ENCODE measurements at regions not wholly inside any gene's neighbourhood (a gene's known extent, or its start where the extent isn't known, plus 50 kb on each side); places are given as distances from the start of the nearest gene placed in this dataset.

DNA sequence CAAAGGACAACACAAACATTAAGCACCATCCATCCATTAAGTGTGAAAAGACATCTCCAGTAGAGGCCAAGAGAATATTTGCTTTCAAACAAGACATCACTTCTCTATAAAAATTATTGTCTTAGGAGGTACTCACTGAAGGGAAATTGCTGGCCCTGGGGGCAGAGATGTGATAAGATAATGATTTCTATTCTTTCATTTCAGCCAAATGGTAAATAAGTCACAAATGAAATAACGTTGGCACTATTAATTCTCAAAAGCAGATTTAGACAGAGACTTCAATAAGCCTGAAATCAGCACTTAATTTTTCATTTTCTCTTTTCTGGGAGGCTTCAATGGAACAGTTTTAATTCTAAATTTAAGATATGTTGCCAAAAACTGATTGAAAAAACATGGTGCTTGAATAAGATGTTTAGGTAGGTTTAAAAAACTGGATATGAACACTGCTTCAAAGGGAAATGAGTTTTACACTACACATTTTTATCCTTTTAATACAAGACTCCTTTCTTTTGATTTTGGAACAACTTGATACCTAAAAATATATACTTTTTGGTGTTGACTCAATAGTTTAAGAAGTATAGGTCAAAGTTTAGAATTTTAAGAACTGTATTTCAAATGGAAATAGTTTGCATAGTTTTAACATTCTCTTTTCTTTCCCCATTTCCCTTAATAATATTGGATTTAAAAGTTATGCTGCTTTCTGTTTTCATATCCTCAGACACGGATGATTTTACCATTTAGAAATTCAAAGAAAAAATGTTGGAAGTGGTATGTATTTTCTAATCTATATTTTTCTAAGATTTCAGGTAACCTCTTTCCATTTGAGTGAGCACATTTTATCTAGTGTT is 204.0 kb downstream of the AHR start:
- Histone ChIP-seq H3K36me3 (no peaks in the 10 kb centered on the region), H3K4me1 (peaks cover 0 to 75% (median 17%) of the 10 kb centered on the region in 4 donors), H3K27me3 (no peaks in the 10 kb centered on the region), H3K9me3 (no peaks in the 10 kb centered on the region), H3K27ac (peak overlapping the region in 1 of 3 donors; percentile 80), H3K4me3 (no peak overlapping the region)
- WGBS (ENCODE audit: insufficient coverage, low coverage, low lambda C conversion rate, missing lambda C conversion rate), result 56% methylated on average over 2 of the region's 2 CpGs
- DNase-seq, result no peak
- TF ChIP-seq POLR2A (IDR thresholded peaks at IDR 0.05) (no peak), CTCF (IDR thresholded peaks at IDR 0.05) (no peak)
- ATAC-seq, result no peak
- intact Hi-C loops (cut with DNase I), result no loop called here

GRCh38 chr7:17506095-17506494 is 207.6 kb downstream of the AHR start:
- no peak overlapping the region for H3K4me3 ChIP-seq
- TF ChIP-seq CTCF (IDR thresholded peaks at IDR 0.05) (no peak), POLR2A (IDR thresholded peaks at IDR 0.05) (no peak)
- H3K4me1 ChIP-seq, result peaks cover 0 to 55% (median 20%) of the 10 kb centered on the region in 4 donors
- ATAC-seq, result peak; percentile 68 to 92 (median 88)
- no peaks in the 10 kb centered on the region for H3K36me3 ChIP-seq
- peak; percentile 70 to 90 (median 78) for DNase-seq
- peak overlapping the region; percentile 20 to 80 (median 75) for H3K27ac ChIP-seq
- WGBS (ENCODE audit: insufficient coverage, low coverage, low lambda C conversion rate, missing lambda C conversion rate), result 9% methylated on average over 3 of the region's 3 CpGs
- H3K9me3 ChIP-seq, result no peaks in the 10 kb centered on the region
- intact Hi-C loops (cut with DNase I), result no loop called here
- no peaks in the 10 kb centered on the region for H3K27me3 ChIP-seq

GRCh38 chr7:17506596-17506995 is 208.1 kb downstream of the AHR start:
- no peak for ATAC-seq
- no peaks in the 10 kb centered on the region for H3K27me3 ChIP-seq
- WGBS (ENCODE audit: insufficient coverage, low coverage, low lambda C conversion rate, missing lambda C conversion rate), result 42% methylated on average over 2 of the region's 2 CpGs
- no peak for DNase-seq
- H3K9me3 ChIP-seq, result no peaks in the 10 kb centered on the region
- TF ChIP-seq POLR2A (IDR thresholded peaks at IDR 0.05) (no peak), CTCF (IDR thresholded peaks at IDR 0.05) (no peak)
- H3K27ac ChIP-seq, result peak overlapping the region; percentile 20 to 80 (median 75)
- H3K36me3 ChIP-seq, result no peaks in the 10 kb centered on the region
- H3K4me1 ChIP-seq, result peaks cover 0 to 53% (median 22%) of the 10 kb centered on the region in 4 donors
- intact Hi-C loops (cut with DNase I), result no loop called here
- no peak overlapping the region for H3K4me3 ChIP-seq

DNA sequence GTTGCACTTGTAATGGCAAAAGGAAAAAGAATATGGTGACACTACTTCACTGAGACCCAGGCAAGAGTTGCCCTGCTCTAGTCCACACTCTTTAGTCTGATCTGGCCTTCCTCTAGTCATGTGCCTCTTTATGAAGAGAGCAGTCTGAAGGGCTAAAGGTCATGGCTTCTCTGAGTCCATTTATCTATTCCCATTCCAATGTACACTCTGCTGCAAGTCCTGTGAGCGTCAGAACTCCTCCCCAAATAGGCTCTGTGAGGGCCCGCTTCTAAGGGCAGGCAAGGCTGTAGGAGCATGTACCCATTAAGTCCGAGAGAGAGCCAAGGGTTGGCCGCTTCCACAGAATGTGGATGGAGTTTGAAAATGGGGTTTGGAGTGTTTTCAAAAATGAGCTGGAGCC is 209.3 kb downstream of the AHR start:
- peak; percentile 69 to 93 (median 85) for ATAC-seq
- Histone ChIP-seq H3K9me3 (no peaks in the 10 kb centered on the region), H3K36me3 (no peaks in the 10 kb centered on the region), H3K27ac (peak overlapping the region in 2 of 3 donors; percentile 75 to 80), H3K27me3 (no peaks in the 10 kb centered on the region), H3K4me3 (no peak overlapping the region), H3K4me1 (peaks cover 0 to 54% (median 22%) of the 10 kb centered on the region in 4 donors)
- WGBS (ENCODE audit: insufficient coverage, low coverage, low lambda C conversion rate, missing lambda C conversion rate), result 35% methylated on average over 4 of the region's 4 CpGs
- intact Hi-C loops (cut with DNase I), result no loop called here
- TF ChIP-seq POLR2A (IDR thresholded peaks at IDR 0.05) (no peak), CTCF (IDR thresholded peaks at IDR 0.05) (no peak)
- DNase-seq, result peak in 2 of 3 donors; percentile 78 to 81

Data from right lobe of liver (tissue), 6 donors.